WTC11 (cell line): ENCODE measurements at regions not wholly inside any gene's neighbourhood (a gene's known extent, or its start where the extent isn't known, plus 50 kb on each side); places are given as distances from the start of the nearest gene placed in this dataset.

Experiments
- ATAC-seq: fragments of 200-7000 bp; cut with Tn5 transposase; 2 replicates; pipeline ENCODE4 v1.10.0; 2021; ENCODE audit warnings: mild to moderate bottlenecking, moderate library complexity
- CTCF ChIA-PET: fragments of 300-600 bp; sonication (Branson Sonifier 250); formaldehyde crosslinking; loops from one replicate; lab custom pipeline; 2021; ENCODE audit warnings: antibody characterized with exemption; lab: Charles Lee
- POLR2A ChIA-PET: fragments of 350-600 bp; sonication (Branson Sonifier 250); formaldehyde crosslinking; loops from one replicate; lab custom pipeline; 2021; ENCODE audit warnings: antibody characterized with exemption; lab: Charles Lee
- DNase-seq: peaks from one replicate; pipeline ENCODE4 v3.0.0; 2021; ENCODE audit warnings: low spot score
- H3K27ac Mint-ChIP-seq: 2 replicates; pipeline ENCODE4 v1.8.0; 2021; ENCODE audit warnings: mixed read lengths
- H3K27me3 Mint-ChIP-seq: 2 replicates; pipeline ENCODE4 v1.8.0; 2021; ENCODE audit warnings: low read depth, mild to moderate bottlenecking, moderate library complexity, mixed read lengths
- H3K36me3 Mint-ChIP-seq: 2 replicates; pipeline ENCODE4 v1.8.0; 2021; ENCODE audit warnings: mixed read lengths
- H3K4me1 Mint-ChIP-seq: 2 replicates; pipeline ENCODE4 v1.8.0; 2022; ENCODE audit warnings: mixed read lengths
- H3K4me3 Mint-ChIP-seq: 2 replicates; pipeline ENCODE4 v1.8.0; 2021; ENCODE audit warnings: mild to moderate bottlenecking, moderate library complexity, mixed read lengths
- H3K9me3 Mint-ChIP-seq: 2 replicates; pipeline ENCODE4 v1.8.0; 2021; ENCODE audit warnings: mixed read lengths
- AFF4 ChIP-seq: sonication (generic); formaldehyde crosslinking; IDR thresholded peaks from 2 replicates; pipeline ENCODE4 v1.8.1; 2023; ENCODE audit warnings: mild to moderate bottlenecking, missing genetic modification reagents, borderline replicate concordance
- CDX4 ChIP-seq: fragments of 250-450 bp; sonication (Bioruptor Pico); IDR thresholded peaks from 2 replicates; pipeline ENCODE4 v1.9.0; 2021; ENCODE audit warnings: moderate library complexity, mild to moderate bottlenecking, inconsistent platforms, borderline replicate concordance
- ERG ChIP-seq: fragments of 250-450 bp; sonication (Bioruptor Pico); IDR thresholded peaks from 2 replicates; pipeline ENCODE4 v1.8.0; 2021; ENCODE audit warnings: mild to moderate bottlenecking
- ETV6 ChIP-seq: sonication (generic); formaldehyde crosslinking; IDR thresholded peaks from 2 replicates; pipeline ENCODE4 v1.8.1; 2022; ENCODE audit warnings: mild to moderate bottlenecking, missing genetic modification reagents
- GTF2I ChIP-seq: fragments of 250-450 bp; sonication (Bioruptor Pico); conservative IDR thresholded peaks from 2 replicates; pipeline ENCODE4 v1.4.0; 2021; ENCODE audit warnings: mild to moderate bottlenecking
- JUN ChIP-seq: sonication (generic); formaldehyde crosslinking; IDR thresholded peaks from 2 replicates; pipeline ENCODE4 v1.8.0; 2023; ENCODE audit warnings: mild to moderate bottlenecking, missing genetic modification reagents
- MAX ChIP-seq: sonication (generic); formaldehyde crosslinking; IDR thresholded peaks from 2 replicates; pipeline ENCODE4 v1.8.0; 2022; ENCODE audit warnings: mild to moderate bottlenecking, missing genetic modification reagents
- MXD4 ChIP-seq: fragments of 250-450 bp; sonication (Bioruptor Pico); IDR thresholded peaks from 2 replicates; pipeline ENCODE4 v1.8.0; 2021; ENCODE audit warnings: mild to moderate bottlenecking, moderate library complexity, borderline replicate concordance
- NR1H2 ChIP-seq: sonication (generic); formaldehyde crosslinking; IDR thresholded peaks from 2 replicates; pipeline ENCODE4 v1.9.0; 2021; ENCODE audit warnings: mild to moderate bottlenecking, moderate library complexity, missing genetic modification reagents
- PREB ChIP-seq: sonication (generic); formaldehyde crosslinking; IDR thresholded peaks from 2 replicates; pipeline ENCODE4 v1.8.1; 2022; ENCODE audit warnings: mild to moderate bottlenecking, missing genetic modification reagents, moderate library complexity, borderline replicate concordance
- SOX15 ChIP-seq: fragments of 250-450 bp; sonication (Bioruptor Pico); IDR thresholded peaks from 2 replicates; pipeline ENCODE4 v1.9.0; 2021; ENCODE audit warnings: mild to moderate bottlenecking
- STAT6 ChIP-seq: sonication (generic); formaldehyde crosslinking; conservative IDR thresholded peaks from 2 replicates; pipeline ENCODE4 v1.8.1; 2023; ENCODE audit warnings: mild to moderate bottlenecking, low read depth, missing genetic modification reagents, moderate library complexity
- TCF7 ChIP-seq: sonication (generic); formaldehyde crosslinking; IDR thresholded peaks from 2 replicates; pipeline ENCODE4 v1.8.0; 2022; ENCODE audit warnings: mild to moderate bottlenecking, low read depth, missing genetic modification reagents, moderate library complexity
- ZNF138 ChIP-seq: sonication (generic); formaldehyde crosslinking; conservative IDR thresholded peaks from 2 replicates; pipeline ENCODE4 v1.8.1; 2022; ENCODE audit warnings: mild to moderate bottlenecking, moderate library complexity, missing genetic modification reagents
- ZNF423 ChIP-seq: fragments of 250-450 bp; sonication (Bioruptor Pico); IDR thresholded peaks from 2 replicates; pipeline ENCODE4 v2.1.2; 2022; ENCODE audit warnings: mild to moderate bottlenecking, moderate library complexity
- ZNF425 ChIP-seq: fragments of 250-450 bp; sonication (Bioruptor Pico); conservative IDR thresholded peaks from 2 replicates; pipeline ENCODE4 v1.9.0; 2021; ENCODE audit warnings: mild to moderate bottlenecking

- TF ChIP-seq PREB (CRISPR knock-in tag), result no peak
- no peak for TF ChIP-seq ZNF423 (CRISPR knock-in tag)
- no peak for TF ChIP-seq ERG (CRISPR knock-in tag)
- no peak for TF ChIP-seq ZNF425
Observed at GRCh38 chr5:142378737-142379634, 54.2 kb upstream of the SPRY4 start (continued).

- POLR2A ChIA-PET, result interaction anchor here (0.6 kb wide), 1 partner anchor 34 kb away, joined by 3 read pairs; no protein-coding TSS in a partner anchor
- H3K9me3 Mint-ChIP-seq, result no peaks in the 10 kb centered on the region
- DNase-seq, result no peak
- CTCF ChIA-PET, result interaction anchor here (0.7 kb wide), 1 partner anchor 107 kb away, joined by 4 read pairs; no protein-coding TSS in a partner anchor
- no peaks in the 10 kb centered on the region; the same call in 1 of the 2 replicates for H3K27me3 Mint-ChIP-seq
- no peak overlapping the region; the same call in 1 of the 2 replicates for H3K27ac Mint-ChIP-seq
- H3K4me3 Mint-ChIP-seq, result no peak overlapping the region
- no peaks in the 10 kb centered on the region; the same call in 1 of the 2 replicates for H3K36me3 Mint-ChIP-seq
- no peak; the same call in 1 of the 2 replicates for ATAC-seq
- peaks cover 14% of the 10 kb centered on the region for H3K4me1 Mint-ChIP-seq
- no peak for TF ChIP-seq GTF2I (CRISPR knock-in tag)
- no peak for TF ChIP-seq MAX (CRISPR knock-in tag)
- no peak for TF ChIP-seq PREB (CRISPR knock-in tag)
- TF ChIP-seq CDX4 (CRISPR knock-in tag), result no peak
- no peak for TF ChIP-seq ZNF138 (CRISPR knock-in tag)
- no peak for TF ChIP-seq AFF4
- TF ChIP-seq NR1H2 (CRISPR knock-in tag), result no peak
- TF ChIP-seq STAT6 (CRISPR knock-in tag), result no peak
- TF ChIP-seq ETV6, result no peak
- no peak for TF ChIP-seq SOX15
- TF ChIP-seq TCF7 (CRISPR knock-in tag), result no peak
- TF ChIP-seq JUN (CRISPR knock-in tag), result no peak
- no peak for TF ChIP-seq ZNF425
- TF ChIP-seq MXD4 (CRISPR knock-in tag), result no peak
Observed at GRCh38 chr5:142375944-142376411, 51.2 kb upstream of the SPRY4 start.
